ENCODE measurements at regions not wholly inside any gene's neighbourhood (a gene's known extent, or its start where the extent isn't known, plus 50 kb on each side); places are given as distances from the start of the nearest gene placed in this dataset.

DNA sequence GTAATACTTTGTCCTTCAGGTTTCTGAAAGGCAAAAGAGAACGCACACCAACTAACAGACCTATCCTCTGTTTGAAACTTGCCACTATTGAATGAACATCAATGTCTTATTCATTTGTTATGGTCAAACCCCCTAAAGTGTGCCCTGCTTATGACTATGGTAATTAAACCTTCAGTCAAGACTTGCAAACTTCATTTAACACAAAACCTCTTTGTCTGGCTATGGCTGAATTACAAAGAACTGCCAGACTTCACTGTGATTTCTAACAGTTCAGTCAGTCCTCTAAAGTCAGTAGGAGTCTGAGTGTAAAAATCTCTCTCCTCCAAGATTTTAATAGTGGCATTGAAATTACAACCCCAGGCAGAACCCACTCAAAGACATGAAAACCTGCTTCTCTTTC, 702.5 kb upstream of the LRRN3 start:
- no peak for TF ChIP-seq CTCF (IDR thresholded peaks at IDR 0.05 in 4 of 5, conservative IDR thresholded peaks at IDR 0.05 in 1 of 5)
- no peak for TF ChIP-seq POLR2A (IDR thresholded peaks at IDR 0.05)
